ENCODE measurements at regions not wholly inside any gene's neighbourhood (a gene's known extent, or its start where the extent isn't known, plus 50 kb on each side); places are given as distances from the start of the nearest gene placed in this dataset.

DNA sequence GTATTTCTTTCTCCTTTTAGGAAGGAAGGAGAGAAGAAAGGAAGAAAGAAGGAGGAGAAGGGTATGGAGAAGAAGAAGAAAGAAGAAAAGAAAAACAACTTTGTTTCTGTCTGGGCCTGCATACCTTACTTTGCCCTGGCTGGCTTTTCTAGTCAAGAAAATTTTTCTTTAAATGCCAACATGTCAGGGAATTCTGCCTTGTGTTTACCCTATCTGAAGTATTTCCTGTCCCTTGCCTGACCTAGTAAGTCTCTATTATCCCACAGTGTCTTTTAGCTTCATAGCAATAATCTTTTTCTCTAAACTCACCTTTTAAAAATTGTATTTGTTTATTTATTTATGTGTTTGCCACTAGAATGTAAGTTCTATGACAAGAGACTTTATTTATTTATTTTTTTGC is 1864.1 kb downstream of the EFNA5 start:
- DNase-seq (ENCODE audit: low read depth): no peak

DNA sequence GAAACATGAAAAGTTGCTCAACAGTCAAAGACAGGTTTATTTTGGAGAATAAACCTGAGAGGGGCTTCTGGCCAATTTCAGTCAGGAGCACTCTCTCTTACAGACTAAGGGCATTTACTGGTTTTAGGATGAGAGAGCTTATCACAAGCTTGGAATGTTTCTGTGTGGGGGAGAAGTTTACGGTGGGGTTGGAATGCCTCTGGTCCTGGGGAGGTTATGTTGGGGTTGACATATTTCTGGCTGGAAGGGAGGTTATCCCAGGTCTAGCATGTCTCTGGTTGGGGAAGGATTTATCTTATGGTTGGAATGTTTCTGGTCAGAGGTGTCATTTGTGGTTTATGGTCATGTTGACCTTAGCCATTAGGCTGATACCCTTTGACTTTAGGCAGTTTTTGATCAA is 1867.3 kb downstream of the EFNA5 start:
- DNase-seq (ENCODE audit: low read depth): no peak

- no peak for DNase-seq (ENCODE audit: low read depth)
Measured at GRCh38 chr5:105794578-105794977, 1876.2 kb downstream of the EFNA5 start.

- DNase-seq (ENCODE audit: low read depth): no peak
Measured at GRCh38 chr5:105789246-105789645, 1881.5 kb downstream of the EFNA5 start.

DNA sequence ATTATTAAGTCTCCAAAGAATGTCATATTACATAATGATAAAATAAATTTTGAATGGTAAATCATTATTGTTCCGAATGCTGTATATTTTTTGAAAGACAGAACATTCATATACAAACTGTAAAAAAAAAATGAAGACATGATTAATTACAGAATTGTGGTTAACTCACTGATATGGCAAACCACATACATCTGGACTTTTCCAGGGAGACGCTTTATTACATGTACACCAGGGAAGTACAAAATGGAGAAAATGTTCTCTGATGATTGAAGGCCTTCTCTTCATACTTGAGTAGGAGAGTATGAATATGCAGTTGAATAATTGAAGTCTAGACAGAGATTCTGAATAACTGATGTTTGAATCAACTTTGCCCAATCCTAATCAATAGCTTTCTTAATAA is 1886.9 kb downstream of the EFNA5 start:
- no peak for DNase-seq (ENCODE audit: low read depth)

- DNase-seq (ENCODE audit: low read depth): peak; percentile 9
Measured at GRCh38 chr5:105782501-105782900, 1888.2 kb downstream of the EFNA5 start.

DNA sequence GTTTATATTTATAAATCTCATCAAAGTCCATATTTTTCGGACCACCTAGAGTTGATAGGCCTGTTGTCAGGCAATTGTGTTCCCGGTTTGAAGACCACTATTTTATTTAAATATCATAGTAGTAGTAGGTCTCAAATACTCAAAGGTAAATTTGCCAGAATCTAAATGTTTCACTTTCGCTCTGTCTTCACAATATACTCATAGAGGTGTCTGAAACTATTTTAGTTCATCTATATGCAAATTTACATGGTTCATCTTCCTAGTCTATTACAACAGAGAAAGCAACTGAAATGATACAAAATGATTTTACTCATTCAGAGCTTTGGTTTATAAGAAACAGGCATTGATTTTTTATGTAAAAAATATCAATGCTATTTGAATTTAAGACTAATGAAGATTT is 1897.5 kb downstream of the EFNA5 start:
- DNase-seq (ENCODE audit: low read depth): no peak

- peak; percentile 8 for DNase-seq (ENCODE audit: low read depth)
Measured at GRCh38 chr5:105767267-105767666, 1903.5 kb downstream of the EFNA5 start.

DNA sequence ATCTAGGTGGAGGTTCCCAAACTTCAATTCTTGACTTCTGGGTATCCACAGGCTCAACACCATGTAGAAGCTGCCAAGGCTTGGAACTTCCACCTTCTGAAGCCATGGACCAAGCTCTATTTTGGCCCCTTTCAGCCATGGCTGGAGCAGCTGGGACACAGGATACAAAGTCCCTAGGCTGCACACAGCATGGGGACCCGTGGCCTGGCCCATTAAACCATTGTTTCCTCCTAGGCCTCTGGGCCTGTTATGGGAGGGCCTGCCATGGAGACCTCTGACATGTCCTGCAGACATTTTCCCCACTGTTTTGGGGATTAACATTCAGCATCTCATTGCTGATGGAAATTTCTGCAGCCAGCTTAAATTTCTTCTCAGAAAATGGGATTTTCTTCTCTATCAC is 1908.0 kb downstream of the EFNA5 start:
- DNase-seq (ENCODE audit: low read depth): no peak

DNA sequence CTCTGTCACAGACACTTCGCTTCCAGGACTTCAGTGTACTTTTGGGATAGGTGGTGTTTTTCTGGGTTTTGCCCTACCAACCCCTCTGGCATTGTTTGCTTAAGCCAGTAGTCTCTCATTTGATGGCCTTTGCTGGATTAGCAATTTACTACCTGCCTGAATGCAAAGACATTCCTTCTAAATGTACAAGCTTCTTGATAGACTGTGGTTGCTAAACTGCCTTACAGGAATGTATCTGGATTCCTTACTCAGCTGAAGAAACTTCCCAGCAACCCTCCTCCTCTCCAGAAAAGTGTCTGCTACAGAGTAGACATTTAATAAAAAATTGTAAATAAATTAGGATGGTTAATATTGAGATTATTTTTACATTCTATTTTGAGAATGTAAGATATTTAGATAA is 1916.7 kb downstream of the EFNA5 start:
- no peak for DNase-seq (ENCODE audit: low read depth)

- DNase-seq (ENCODE audit: low read depth): no peak
Measured at GRCh38 chr5:105752801-105753200, 1917.9 kb downstream of the EFNA5 start.

DNA sequence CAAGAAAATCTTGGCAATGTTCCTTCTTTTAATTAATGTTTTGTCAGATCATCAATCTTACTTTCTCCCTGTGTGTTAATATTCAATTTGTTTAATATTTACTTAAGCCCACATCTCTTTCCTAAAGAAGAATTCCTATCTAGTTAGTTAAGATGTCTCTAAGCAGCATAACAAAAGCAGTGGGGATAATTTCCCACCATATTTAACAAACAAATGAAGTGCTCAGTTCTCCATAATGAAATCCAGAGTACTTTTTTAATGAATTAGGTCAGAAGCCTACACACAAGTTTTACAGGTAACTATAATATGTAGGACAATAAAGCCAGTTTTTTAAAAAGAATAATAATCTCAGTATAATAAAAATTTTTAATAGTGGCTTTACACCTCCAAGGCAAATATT is 1918.8 kb downstream of the EFNA5 start:
- DNase-seq (ENCODE audit: low read depth): no peak

DNA sequence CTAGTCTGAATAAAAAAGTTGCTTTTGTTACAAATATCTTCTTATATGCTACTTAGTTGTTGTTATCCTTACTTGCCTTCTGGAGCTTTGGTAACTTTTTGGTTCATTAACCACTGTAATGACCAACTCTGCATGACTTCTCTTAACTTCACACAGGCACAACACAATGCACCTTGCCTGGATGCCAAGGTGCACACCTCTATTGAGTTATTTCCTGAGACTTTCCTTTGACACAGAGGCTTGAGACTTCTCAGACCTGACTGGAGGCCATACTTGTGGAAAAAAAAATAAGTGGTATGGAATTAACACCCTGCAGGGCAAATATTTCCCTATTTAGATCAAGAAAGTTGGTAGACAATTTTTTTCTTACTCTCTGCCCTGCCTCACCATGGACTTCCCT is 1925.6 kb downstream of the EFNA5 start:
- no peak for DNase-seq (ENCODE audit: low read depth)

- no peak for DNase-seq (ENCODE audit: low read depth)
Measured at GRCh38 chr5:105740242-105740641, 1930.5 kb downstream of the EFNA5 start.

DNA sequence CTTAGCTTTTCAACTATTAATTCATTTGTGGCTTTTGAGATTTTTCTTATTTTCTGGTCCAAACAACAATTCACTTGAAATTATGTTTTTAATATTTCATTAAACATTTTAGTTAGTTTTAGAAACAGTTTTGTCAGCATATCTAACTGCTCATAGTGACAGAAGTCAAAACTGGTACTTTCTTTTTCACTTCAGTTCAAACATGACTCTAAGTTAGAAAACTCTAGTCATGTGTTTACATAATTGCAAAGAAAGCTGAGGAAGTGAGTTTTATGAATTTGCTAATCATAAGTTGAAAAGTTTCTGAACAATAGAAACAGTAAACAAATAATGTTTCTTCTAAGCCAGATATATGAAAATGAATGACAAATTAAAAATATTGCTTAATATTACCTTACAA is 1931.0 kb downstream of the EFNA5 start:
- no peak for DNase-seq (ENCODE audit: low read depth)

DNA sequence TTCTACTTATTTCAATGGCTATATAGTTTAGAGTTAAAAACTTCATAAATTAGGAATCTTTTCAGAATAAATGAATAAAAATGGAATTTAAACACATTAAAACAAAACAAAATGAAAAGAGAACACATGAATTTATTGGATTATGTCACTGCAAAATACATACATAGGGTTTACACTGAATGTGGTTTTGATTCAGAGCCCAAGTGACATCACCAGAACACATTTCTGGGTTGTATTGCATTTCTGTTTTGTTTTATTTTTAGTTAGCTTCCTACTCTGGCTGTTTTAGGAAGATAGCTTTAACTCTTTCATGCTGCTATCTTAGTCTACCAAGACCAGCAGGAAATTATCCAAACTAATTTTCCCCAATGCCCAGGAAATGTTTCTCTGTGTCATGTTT is 1935.0 kb downstream of the EFNA5 start:
- no peak for DNase-seq (ENCODE audit: low read depth)

DNA sequence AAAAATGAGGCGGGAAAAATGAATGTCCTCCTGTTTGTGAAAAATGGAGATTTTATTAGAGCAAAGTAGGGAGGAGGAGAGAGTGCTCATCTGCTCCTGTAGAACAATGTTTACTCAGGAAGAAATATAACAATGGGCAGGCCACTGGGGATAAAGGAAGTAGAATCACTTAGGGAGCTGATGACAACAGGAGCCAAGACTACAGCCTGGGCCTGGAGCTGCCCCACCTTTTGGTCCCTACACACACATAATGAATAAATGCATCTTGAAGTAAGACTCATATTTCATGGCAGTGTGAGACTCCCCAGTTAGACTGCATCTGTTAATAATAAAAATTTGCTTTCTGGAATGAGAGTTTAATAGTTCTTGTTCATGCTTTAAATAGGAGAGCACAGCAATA is 1939.8 kb downstream of the EFNA5 start:
- no peak for DNase-seq (ENCODE audit: low read depth)

- DNase-seq (ENCODE audit: low read depth): no peak
Measured at GRCh38 chr5:105726093-105726492, 1944.6 kb downstream of the EFNA5 start.

GRCh38 chr5:105708442-105708841 is 1962.3 kb downstream of the EFNA5 start:
- no peak for DNase-seq (ENCODE audit: low read depth)

GRCh38 chr5:105702323-105702722 is 1968.4 kb downstream of the EFNA5 start:
- DNase-seq (ENCODE audit: low read depth): no peak

GRCh38 chr5:105696440-105696839 is 1974.3 kb downstream of the EFNA5 start:
- DNase-seq (ENCODE audit: low read depth): no peak

GRCh38 chr5:105695941-105696340 is 1974.8 kb downstream of the EFNA5 start:
- no peak for DNase-seq (ENCODE audit: low read depth)

DNA sequence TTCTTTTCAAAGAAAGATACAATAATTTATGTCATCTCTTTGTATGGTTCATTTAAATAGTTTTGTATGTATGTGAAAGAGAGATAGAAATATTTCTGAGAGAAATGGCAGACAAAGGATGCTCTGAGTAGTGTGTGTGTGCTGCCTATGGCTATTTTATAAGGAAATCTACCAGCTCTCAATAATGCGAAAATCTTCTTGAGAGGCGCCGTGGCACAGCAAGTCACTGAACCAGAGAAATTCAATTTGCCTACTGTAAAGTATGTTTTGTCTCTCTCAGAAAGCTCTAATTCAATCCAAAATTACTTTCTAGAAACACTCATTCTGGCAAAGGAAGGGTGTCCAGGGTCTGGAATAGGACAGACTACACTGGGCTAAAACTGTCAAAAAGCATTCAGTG is 1981.1 kb downstream of the EFNA5 start:
- DNase-seq (ENCODE audit: low read depth): no peak

GRCh38 chr5:105688227-105688792 is 1982.4 kb downstream of the EFNA5 start:
- DNase-seq (ENCODE audit: low read depth): no peak

DNA sequence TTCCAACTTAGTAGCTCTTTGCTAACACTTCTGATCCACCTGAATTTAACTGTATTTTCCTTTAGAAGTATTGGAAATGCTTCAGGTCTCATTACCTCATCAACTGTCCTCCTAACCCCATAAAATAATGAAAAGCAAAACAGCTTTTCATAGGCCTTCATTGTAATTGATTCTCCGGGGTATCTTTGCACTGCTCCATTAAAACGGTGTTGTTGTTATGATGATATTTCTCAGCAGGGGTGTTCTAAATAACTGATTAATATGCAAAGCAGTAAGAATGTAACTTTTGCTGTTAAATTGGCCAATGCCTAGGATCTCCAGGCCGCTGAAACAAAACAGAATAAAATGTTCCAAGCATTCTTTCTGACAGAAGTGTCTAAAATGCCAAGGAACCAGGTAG is 1983.2 kb downstream of the EFNA5 start:
- DNase-seq (ENCODE audit: low read depth): no peak
